GM19467 (cell line): ENCODE measurements at regions not wholly inside any gene's neighbourhood (a gene's known extent, or its start where the extent isn't known, plus 50 kb on each side); places are given as distances from the start of the nearest gene placed in this dataset.
"Not testable (repeated sequence)": the region's sequence is repeated elsewhere in the genome, so short reads cannot be mapped to it uniquely, and the experiment has no call there.

Experiments used
- ATAC-seq: cut with Tn5 transposase; IDR thresholded peaks from one replicate; pipeline ENCODE4 v1.9.1; 2021; ENCODE audit warnings: mild to moderate bottlenecking, moderate library complexity; ENCODE audit not compliant: unreplicated experiment

DNA sequence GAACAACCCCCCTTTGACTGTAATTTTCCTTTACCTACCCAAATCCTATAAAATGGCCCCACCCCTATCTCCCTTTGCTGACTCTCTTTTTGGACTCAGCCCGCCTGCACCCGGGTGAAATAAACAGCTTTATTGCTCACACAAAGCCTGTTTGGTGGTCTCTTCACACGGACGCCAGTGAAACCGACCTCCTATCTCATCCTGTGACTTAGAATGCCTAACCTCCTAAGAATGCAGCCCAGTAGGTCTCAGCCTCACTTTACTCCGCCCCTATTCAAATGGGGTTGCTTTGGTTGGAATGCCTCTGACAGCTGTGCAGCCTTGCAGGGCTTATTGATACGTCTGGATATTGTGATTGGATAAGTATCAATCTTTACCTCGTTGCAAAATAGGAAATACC, 243.8 kb upstream of the PROK2 start:
- ATAC-seq, result not testable (repeated sequence)

DNA sequence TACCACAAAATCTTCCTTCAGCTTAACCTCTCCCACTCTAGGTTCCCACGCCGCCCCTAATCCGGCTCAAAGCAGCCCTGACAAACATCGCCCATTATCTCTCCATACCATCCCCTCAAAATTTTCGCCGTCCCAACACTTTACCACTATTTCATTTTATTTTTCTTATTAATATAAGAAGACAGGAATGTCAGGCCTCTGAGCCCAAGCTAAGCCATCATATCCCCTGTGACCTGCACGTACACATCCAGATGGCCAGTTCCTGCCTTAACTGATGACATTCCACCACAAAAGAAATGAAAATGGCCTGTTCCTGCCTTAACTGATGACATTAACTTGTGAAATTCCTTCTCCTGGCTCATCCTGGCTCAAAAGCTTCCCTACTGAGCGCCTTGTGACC, 243.4 kb upstream of the PROK2 start:
- not testable (repeated sequence) for ATAC-seq

DNA sequence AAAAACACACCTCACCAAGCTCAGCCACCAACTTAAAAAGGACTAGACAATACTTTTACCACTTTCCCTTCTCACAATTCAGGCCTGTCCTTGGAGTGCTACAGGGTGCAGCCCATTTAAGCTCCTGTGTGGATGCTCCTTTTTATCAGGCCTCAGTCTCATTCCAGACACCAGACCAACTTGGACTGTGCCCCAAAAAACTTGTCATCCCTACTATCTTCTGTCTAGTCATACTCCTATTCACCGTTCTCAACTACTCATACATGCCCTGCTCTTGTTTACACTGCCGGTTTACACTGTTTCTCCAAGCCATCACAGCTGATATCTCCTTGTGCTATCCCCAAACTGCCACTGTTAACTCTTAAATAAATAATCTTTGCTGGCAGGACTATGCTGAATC, 242.8 kb upstream of the PROK2 start:
- ATAC-seq, result not testable (repeated sequence)

DNA sequence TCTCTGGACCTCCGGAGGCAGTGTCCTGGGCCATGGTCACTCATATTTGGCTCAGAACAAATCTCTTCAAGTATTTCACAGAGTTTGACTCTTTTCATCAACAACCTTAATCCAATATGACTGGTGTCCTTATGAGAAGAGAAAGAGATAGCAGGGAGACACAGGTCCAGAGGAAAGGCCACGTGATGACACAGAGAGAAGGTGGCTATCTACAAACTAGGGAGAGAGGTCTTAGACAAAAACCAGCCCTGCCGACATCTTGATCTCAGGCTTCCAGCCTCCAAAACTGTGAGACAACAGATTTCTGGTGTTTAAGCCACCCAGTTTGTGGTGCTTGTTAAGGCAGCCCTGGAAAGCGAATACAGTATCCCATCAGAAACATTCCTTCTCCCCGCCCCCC, 237.1 kb upstream of the PROK2 start:
- ATAC-seq, result no peak

DNA sequence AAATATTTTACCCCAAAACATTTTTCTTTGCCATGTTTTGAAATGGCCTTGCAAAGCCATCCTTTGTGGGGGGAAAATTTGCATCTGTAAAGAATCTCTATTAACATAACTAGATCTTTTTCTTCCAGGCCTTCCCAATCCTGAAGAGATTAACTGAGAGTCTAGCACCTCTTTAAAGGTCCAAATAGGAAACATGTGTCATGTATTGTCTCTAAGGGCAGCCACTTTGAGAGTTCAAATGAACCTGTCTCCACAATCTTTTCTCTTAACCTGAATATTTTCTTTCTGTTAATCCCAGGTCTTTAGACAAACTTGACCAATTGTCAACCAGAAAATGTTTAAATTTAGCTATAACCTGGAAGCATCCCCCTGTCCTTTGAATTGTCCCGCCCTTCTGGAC, 236.6 kb upstream of the PROK2 start:
- no peak for ATAC-seq

DNA sequence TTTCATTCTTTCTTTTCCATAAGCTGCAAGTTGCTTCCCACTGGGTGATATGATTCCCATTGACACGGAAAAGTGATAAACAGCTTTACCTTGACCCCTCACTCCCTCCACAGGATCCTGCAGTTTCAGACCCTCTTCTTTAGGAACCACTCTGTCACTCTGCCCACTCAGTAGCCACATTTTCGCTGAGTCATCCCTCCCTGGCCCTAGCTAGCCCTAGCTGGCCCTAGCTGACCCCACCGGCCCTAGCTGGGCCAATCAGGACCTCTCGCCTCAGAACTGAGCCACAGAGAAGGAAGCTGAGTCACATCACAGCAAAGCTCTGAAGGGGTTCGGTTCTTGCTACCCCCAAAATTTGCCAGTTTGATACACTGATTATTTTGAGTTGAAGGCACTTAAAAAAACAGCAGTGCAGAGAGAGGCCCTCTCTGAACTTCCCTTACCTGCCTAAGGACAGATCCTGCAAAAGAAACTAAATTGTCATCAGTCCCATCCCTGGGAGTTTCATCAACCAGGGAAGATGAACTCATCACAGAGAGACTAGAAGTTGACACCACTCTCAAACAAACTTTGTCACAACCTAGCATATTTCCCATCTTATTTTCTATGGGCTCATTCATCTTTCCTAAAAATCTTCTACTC, 233.5 kb upstream of the PROK2 start:
- no peak for ATAC-seq

DNA sequence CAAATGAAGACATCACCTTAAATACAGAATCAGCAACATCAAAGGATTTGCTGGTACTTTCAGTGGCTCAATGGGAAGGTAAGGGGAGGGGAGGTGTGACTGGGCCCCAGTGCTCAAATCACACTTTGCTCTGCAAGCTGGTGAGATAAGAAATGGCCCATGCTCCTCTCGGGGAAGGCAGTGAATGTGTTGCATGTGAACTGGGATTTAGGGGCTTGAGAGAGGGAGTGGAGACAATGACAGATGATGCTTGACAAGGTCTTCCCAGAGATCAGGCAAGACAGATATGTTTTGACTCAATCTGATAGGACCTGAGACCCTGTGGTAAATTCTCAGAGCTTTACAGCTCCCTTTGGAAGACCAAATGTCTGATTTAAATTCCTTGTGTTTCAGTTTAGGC, 233.0 kb upstream of the PROK2 start:
- no peak for ATAC-seq

DNA sequence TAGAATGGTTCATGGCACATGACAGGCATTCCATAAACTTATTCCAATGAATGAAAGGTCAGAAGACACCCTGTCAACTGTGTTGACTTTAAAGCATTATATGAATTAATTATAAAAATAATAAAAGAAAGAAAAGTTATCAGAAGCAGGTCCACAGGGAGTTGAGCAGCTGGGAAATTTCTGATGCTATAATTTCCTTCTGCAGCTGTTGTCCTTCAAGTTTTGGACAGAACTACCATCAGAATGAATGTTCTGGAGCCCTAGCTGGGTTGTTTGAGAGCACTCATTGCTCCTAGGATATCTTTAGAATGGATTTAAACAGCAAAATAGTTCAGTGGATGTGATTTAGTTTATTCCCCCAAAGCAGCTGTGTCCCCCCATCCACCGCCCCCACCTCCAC, 232.4 kb upstream of the PROK2 start:
- ATAC-seq, result no peak

DNA sequence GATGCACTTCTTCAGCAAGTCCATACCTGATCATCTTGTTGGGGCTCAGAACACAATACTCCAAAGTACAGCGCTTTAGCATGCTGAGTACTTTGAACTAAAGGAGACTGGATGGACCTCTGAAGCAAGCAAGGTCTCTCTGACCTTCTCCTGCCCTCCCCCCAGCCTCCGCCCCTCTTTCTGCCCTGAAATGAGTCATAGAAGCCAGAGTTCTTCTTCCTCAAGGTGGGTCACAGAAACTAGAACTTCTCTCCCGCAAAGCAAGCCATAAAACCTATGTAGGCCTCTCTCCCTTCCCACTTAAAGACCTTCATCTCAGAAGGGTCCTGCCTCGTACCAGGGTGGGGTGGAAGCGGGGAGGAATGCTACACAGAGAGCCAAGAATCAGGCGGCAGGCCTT, 230.5 kb upstream of the PROK2 start:
- ATAC-seq, result no peak

DNA sequence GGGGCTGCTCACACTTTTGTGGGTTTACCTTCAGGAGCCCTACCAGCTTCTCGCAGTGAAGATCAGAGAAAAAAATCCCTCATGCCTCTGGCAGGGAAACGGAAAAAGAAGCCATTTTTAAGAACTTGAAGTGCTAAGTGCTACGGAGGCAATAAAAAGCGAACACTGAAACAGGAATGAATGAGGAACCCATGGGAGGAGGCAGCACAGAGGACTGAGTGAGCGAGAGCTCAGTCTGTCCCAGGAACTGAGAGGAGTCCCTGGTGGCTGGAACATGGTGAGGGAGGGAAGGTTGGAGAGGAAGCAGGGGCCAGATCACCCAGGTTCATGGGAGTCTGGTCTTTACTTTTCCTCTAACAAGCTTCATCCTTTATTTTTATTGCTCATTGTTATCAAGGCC, 228.1 kb upstream of the PROK2 start:
- ATAC-seq, result no peak

DNA sequence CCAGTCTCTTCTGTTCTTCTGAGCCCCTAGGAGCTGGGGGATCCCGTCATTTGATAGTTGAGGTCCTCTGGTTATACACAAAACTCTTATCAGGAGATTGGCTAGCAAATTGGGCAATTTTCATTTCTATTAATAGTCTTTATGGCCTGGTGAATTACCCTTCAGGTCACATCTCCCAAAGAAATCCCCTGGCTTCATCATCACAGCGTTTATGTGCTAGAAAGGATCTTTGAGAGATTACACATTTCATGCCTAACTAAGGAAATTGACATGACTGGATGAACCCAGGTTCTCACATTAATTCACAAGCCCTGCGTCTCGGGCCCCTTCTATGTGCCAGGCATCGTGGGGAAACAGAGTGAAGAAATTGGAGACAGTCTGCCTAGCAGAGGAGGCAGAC, 227.4 kb upstream of the PROK2 start:
- ATAC-seq, result no peak

DNA sequence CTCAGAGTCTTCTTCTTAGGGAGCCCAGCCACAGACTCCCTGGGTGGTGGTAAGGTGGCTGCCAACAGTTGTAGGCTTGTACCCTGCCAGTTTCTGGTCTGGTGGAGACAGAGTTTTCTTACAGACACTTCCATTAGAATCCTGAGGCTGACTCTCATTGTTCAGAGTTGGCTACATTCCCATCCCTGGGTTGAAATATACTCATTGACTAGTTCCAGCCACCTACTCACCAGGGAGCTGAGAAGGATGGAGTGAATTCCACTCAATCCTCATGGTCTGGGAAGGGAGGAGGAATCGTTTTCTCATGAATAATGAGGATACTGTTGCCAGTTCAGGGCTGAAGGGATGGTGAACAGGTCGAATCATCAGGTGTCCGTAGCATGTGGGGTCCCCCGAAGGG, 226.5 kb upstream of the PROK2 start:
- ATAC-seq, result no peak

DNA sequence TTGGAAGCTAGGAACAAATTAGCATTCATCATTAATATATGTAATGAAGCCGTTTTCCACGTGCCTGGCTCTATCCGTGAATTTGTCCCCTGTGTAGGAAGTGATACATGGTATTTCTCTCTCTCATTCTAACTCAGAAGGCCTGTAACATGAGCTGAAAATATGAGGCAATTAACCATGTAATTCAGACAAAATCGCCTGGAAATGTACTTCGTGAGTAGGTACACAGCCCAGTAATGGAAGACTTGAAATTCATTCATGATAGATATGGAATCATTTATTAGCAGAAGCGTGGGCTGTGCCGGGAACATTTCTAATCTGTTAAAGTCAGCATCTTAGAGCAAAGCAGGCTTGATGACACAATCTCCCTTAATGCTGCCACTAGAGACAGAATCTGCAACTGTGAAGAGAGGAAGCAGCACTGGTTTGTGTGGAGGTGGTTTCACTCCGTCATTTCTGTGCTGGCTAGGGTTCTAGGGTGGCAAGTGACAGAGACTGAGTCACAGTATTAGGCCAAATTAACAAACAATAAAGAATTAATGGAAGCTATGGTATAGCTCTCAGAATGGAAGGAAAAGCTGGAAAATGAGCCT, 225.0 kb upstream of the PROK2 start:
- no peak for ATAC-seq

DNA sequence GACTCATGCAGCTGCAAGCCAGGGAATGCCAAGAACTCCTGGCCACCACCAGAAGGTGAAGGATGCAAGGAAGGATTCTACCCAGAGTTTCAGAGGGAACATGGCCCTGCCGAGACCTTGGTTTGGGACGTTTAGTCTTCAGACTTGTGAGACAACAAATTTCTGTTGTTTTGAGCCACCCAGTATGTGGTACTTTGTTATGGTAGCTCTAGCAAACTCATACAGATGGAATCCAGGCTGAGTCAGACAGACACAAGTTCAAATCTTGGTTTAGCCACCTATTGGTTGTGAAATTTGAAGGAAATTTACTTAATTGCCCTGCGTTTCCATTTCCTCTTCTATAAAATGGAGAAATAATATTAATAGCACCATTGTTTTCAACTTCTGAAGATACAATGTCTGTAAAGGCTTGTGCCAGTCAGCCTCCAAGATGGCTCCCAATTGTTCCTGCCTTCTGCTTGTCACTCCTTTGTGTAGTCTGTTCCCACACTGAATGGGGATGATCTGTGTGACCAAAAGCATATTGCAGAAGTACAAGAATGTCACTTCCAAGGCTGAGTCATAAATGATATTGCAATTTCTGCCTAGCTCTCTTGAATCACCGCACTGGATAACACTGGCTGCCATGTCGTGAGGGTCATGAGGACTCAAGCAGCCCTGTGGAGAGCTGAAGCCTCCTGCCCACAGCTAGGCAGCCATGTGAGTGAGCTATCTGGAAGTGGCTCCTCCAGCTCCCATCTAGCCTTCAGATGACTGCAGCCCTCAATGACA, 223.5 kb upstream of the PROK2 start:
- no peak for ATAC-seq

DNA sequence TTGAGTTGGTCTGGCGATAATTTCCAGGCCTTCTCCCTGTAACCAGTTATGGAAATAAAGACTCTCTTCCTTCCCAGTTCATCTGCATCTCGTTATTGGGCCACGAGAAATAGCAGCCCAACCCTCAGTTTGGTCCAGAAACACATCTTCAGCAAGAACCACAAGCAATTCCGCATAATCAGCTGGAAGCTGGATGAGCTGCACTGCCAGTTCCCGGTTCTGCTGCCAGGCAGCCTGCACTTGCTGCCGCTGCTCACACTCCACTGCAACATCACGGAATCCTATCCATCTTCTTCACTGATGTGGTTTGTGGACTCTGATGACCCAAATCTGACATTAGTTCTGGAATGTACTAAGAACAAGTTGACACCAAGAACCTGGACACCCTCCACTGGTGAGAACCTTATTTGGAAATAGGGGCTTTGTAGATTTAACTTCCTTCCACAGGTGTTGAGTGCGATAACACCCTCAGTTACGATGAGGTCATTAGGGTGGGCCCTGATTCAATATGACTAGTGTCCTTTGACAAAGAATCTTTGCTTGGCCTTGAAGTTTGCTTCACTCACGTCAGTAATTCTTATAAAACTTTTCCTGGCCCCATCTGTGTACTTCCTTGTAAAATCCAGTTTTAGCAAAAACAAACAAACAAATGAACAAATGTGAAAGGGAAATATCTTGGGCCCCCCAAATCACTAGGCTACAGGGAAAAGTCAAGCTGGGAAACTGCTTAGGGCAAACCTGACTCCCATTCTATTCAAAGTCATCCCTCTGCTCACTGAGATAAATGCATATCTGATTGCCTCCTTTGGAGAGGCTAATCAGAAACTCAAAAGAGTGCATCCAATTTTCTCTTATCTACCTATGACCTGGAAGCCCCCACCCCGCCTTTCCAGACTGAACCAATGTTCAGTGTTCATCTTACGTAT, 221.9 kb upstream of the PROK2 start:
- no peak for ATAC-seq

DNA sequence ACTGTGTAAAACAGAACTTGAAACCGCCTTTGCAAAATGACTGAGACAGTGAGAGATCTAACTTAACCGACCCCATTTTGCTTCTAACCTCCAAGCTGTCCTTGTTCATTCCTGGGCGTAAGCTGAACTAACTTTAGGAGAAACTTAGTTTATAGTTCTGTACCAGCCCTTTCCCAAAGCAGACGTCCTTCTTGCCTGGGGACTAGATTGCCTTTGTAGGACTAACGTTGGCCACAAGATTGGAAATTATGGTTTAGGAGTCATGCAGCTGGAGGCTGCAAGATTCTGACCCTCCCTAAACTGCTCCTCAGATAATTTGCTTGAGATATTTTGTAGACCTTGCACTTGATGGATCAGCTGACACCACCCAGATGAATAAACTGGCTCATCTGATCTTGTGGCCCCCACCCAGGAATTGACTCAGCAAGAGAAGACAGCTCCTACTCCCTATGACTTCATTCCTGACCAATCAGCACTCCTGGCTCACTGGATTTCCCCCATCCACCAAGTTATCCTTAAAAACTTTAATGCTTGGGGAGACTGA, 219.9 kb upstream of the PROK2 start:
- ATAC-seq, result no peak

DNA sequence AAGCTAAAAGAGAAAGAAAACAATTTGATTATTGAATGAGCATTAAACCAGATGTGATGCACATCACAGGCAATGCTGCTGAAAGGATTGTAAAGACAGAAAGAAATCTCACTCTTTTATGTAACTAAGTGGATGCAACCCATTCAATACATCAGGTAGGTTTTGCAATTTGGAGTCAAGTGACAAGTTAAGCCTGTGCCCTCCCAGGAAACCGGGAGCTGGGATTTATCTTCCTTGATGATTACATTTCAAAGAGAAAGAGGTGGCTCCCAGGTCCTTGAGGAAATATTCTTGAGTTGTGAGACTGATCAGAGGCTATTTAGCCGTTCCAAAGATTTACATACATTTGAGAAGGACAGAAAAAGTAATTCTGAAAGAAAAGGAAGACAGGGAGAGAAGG, 219.0 kb upstream of the PROK2 start:
- no peak for ATAC-seq

DNA sequence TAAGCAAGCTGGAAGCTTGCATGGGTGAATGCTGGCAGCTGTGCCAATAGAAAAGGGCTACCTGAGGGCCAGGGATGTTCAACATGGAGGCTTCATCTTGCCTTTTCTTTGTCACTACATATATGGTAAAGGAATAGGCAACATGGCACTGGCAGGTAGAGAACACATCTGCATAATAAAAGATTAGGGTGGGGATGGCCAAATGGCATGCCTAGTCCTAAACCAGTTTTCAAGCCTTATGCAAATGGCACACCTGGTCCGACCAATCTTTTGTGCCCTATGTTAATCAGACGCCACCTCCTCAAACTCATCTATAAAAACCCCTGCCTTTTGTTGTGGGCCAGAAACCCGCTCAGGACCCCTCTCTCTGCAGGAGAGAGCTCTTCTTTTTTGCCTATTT, 216.8 kb upstream of the PROK2 start:
- no peak for ATAC-seq

DNA sequence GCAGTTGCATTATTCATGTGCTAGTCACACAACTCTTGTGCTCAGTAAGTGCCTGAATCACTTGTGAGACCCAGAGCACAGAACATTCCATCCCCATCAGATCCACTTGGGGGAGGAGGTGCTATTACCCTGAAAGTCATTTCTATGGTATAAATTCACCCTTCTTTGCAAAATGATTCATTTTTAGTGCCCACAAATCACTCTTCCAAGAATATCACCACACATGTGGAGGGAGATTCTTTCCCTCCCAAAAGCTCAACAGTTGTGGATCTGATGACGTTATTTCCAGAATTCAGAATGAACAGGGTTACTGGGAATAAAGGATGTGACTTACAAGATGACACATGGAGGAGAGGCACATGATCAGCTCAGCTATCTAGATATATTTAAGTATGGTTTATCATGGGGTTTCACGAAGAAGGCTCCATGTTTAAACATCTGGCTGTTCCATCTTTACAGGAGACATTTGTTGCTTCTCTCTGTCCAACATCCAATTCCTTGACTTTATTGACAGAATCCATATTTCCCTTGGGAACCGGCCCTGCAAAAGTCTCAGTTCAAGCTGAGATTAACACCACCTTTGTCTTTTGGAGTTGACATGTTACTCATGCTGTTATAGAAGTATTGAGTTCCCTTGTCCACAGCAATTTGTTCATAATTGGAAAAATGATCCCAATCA, 214.2 kb upstream of the PROK2 start:
- no peak for ATAC-seq

DNA sequence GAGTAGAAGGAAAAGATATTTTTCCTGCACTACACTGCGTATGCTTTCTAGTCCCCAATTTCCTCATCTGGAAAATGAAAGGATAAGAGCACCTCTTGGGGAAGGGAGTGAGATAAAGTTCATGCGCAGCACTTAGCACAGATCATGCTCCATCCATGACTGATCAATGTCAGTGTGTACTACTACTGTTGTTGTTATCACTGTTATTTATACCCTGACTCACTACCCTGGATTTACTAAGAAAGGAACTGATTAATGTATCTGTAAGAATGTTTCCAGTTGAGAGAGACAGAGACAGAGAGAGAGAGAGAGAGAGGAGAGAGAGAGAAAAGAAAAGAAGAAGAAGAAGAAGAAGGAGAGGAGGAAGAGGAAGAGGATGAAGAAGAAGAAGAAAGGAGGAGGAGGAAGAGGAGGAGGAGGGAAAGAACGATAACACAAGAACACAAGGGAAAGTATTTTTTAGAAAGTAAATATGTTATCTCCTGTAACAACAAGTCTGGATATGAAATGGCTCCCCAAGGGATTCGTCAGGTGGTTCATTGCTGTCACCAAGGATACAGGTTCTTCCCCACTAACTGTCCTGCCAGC, 212.2 kb upstream of the PROK2 start:
- no peak for ATAC-seq
